ENCODE measurements at regions not wholly inside any gene's neighbourhood (a gene's known extent, or its start where the extent isn't known, plus 50 kb on each side); places are given as distances from the start of the nearest gene placed in this dataset.
A peak's percentile ranks its signal among the peaks of the same experiment; 100 is the strongest.

DNA sequence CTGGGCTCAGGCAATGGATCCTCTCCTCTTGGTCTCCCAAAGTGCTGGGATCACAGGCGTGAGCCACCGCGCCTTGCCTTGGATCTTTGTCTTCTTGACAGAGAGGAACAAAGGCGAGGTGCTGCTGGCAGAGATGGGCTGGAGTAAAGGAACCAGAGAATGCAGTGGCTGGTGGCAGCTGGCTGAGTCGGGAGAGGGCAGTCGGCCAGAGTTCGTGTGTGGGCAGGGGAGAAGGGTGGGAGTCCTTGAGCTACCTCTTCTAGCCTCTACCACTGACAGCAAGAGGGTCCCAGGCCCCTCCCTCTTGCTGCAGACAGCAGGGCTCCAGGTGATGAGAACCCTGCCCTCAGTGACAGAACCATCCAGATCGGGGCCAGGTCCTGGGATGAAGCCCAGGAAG is 86.2 kb upstream of the LINC01488 start:
- H3K27me3 Mint-ChIP-seq = peaks cover 12% of the 10 kb centered on the region
- ATAC-seq (no peak), DNase-seq (no peak)
- H3K27ac Mint-ChIP-seq = no peak overlapping the region
- no peaks in the 10 kb centered on the region for H3K9me3 ChIP-seq (ENCODE audit: control insufficient read depth, low read length, poor library complexity, severe bottlenecking)
- peaks cover 3% of the 10 kb centered on the region for H3K4me1 Mint-ChIP-seq
- no peak overlapping the region for H3K4me3 Mint-ChIP-seq
- H3K36me3 Mint-ChIP-seq (ENCODE audit: low read depth) = peaks cover 2% of the 10 kb centered on the region

DNA sequence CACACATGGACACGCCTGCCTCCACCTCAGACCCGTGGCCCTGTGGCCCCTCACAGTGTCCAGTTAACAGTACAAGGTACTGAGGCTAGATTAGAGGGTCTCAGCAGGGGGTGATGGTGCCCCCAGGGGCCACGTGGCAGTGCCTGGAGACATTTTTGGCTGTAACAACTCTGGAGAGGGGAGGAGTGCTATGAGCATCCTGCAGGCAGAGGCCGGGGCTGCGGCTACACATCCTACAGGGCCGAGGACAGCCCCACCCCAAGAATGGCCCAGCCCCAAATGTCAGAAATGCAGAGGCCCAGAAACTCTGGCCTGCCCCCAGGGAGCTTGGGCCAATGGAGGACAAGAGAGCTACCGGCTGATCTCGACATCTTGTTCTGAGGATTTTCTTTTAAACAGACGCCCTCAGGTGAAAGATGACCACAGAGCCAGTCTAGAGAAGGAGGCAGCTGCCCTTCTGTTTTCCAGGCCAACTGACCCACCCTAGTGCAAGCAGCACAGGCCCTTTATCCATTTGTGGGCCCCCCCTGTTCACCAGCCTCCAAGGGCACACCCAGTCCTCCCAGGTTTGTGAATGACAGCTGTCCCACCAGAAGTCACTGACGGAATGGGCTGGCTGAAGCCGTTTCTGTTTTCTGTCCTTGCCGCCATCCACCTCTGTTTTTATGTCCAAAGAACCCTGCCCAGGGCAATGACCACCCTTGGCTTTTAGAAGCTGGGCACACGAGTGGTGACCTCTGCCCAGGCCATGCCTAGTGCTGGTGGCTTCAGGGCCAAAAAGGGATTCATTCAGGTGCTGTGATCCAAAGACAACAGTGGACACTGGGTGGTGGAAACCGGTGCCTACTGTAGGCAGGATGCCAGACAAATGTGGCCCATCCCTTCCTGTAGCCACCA is 85.2 kb upstream of the LINC01488 start:
- Mint-ChIP-seq H3K4me1 (peaks cover 3% of the 10 kb centered on the region), H3K27me3 (peaks cover 7% of the 10 kb centered on the region), H3K36me3 (ENCODE audit: low read depth) (peaks cover 2% of the 10 kb centered on the region), H3K27ac (no peak overlapping the region), H3K4me3 (no peak overlapping the region)
- ATAC-seq (no peak), DNase-seq (no peak)
- H3K9me3 ChIP-seq (ENCODE audit: control insufficient read depth, low read length, poor library complexity, severe bottlenecking) = no peaks in the 10 kb centered on the region

- Mint-ChIP-seq H3K4me1 (peaks cover 3% of the 10 kb centered on the region), H3K27ac (no peak overlapping the region), H3K36me3 (ENCODE audit: low read depth) (peaks cover 4% of the 10 kb centered on the region), H3K27me3 (peaks cover 7% of the 10 kb centered on the region), H3K4me3 (no peak overlapping the region)
- no peaks in the 10 kb centered on the region for H3K9me3 ChIP-seq (ENCODE audit: control insufficient read depth, low read length, poor library complexity, severe bottlenecking)
- DNase-seq (no peak), ATAC-seq (no peak)
Observed at GRCh38 chr11:69396948-69397307, 84.5 kb upstream of the LINC01488 start.

DNA sequence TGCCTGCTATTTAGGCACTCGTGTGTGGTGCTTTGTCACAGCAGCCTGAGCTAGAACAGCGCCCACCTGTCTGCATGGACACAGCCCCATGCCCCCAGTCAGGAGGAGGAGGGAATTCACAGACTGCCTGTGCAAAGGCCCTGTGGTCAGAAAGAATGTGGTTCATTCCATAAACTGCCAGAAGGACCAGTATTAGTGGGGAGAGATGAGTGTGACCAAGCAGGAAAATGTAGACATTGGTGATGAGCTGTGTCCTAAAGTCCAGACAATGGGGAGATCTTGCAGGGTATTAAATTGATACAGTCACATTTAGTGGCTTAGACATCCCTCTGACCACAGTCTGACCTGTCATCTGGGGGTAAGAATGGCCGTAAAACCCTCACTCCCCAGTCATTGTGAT is 83.7 kb upstream of the LINC01488 start:
- ATAC-seq (no peak), DNase-seq (no peak)

DNA sequence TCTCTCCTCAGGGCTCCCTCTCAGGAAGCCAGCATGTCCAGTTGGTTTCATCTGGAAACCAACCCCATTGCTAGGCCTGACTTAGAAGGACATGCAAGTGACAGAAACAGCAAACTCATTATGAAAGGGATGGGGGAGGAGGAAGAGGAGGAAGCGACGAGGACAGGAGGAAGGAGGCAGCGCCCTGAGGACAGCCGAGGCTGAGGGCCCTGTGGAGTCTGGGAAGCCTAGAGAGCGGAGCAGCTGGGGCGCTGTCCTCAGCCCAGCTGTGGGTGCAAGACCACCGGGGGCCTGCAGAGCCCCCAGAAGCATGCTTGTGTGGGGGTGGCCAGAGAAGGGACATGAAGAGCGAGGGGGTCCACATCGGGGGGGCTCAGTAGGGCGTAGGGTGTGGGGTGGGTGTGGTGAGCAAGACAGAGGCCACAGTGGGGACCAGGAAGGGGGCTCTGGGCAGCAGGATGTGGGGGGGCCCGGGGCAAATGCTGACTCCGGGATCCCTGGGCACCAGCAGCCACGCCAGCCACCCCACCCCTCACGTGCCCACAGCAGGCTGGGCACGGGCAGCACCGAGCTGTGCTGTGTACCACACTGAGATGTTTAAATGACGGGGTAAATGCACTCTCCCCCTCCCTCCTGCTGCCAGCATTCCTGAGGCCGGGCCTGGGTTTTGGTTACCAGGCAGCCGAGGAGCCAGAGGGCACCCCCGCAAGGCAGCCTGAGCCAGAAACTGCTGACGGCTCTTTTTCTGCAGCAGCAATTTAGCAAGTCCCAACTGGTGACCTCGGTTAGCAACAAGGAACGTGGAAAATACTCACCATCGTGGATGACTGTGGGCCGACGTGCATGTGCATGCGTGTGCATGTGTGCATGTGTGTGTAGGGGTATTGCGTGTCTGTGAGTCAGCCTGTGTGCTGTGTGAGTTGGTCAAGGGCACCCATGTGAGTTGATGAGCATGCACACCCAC is 82.7 kb upstream of the LINC01488 start:
- Mint-ChIP-seq H3K4me1 (no peaks in the 10 kb centered on the region), H3K36me3 (ENCODE audit: low read depth) (peaks cover 2% of the 10 kb centered on the region), H3K27ac (no peak overlapping the region), H3K27me3 (no peaks in the 10 kb centered on the region), H3K4me3 (no peak overlapping the region)
- no peaks in the 10 kb centered on the region for H3K9me3 ChIP-seq (ENCODE audit: control insufficient read depth, low read length, poor library complexity, severe bottlenecking)
- ATAC-seq (no peak), DNase-seq (no peak)

More for the DNA sequence above, 83.7 kb upstream of the LINC01488 start:
- no peaks in the 10 kb centered on the region for H3K9me3 ChIP-seq (ENCODE audit: control insufficient read depth, low read length, poor library complexity, severe bottlenecking)
- Mint-ChIP-seq H3K27ac (no peak overlapping the region), H3K4me1 (peaks cover 3% of the 10 kb centered on the region), H3K27me3 (peaks cover 5% of the 10 kb centered on the region), H3K4me3 (no peak overlapping the region), H3K36me3 (ENCODE audit: low read depth) (peaks cover 4% of the 10 kb centered on the region)

- Mint-ChIP-seq H3K4me1 (no peaks in the 10 kb centered on the region), H3K36me3 (ENCODE audit: low read depth) (peaks cover 2% of the 10 kb centered on the region), H3K27ac (no peak overlapping the region), H3K4me3 (peak overlapping the region; percentile 9), H3K27me3 (no peaks in the 10 kb centered on the region)
- no peaks in the 10 kb centered on the region for H3K9me3 ChIP-seq (ENCODE audit: control insufficient read depth, low read length, poor library complexity, severe bottlenecking)
- DNase-seq (no peak), ATAC-seq (no peak)
Observed at GRCh38 chr11:69400140-69400539, 81.3 kb upstream of the LINC01488 start.

- Mint-ChIP-seq H3K4me1 (no peaks in the 10 kb centered on the region), H3K4me3 (no peak overlapping the region), H3K27me3 (no peaks in the 10 kb centered on the region), H3K36me3 (ENCODE audit: low read depth) (peaks cover 2% of the 10 kb centered on the region), H3K27ac (no peak overlapping the region)
- H3K9me3 ChIP-seq (ENCODE audit: control insufficient read depth, low read length, poor library complexity, severe bottlenecking) = no peaks in the 10 kb centered on the region
- DNase-seq = no peak
- no peak for ATAC-seq
Observed at GRCh38 chr11:69400771-69401590, 80.5 kb upstream of the LINC01488 start.

DNA sequence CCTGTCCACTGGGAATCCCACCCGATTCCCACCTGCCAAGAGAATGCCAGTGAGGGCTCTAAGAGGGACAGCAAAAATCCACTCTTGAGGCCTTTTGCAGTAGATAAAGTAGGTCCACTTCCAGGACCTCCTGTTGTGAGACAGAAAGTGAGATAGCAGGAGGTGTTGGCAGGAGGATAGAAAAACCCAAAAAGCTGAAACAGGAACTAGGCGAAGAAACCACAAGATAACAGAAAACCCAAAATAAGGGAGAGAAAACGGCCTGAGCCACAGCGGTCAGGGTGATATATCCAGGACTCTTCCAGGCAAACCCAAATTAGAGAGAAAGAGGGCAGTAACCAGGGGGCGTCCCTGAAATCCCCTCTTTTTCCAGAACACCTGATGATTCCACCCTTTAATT is 79.7 kb upstream of the LINC01488 start:
- ATAC-seq (no peak), DNase-seq (no peak)
- no peaks in the 10 kb centered on the region for H3K4me1 Mint-ChIP-seq
- H3K4me3 Mint-ChIP-seq = no peak overlapping the region
- H3K27me3 Mint-ChIP-seq = no peaks in the 10 kb centered on the region
- no peaks in the 10 kb centered on the region for H3K9me3 ChIP-seq (ENCODE audit: control insufficient read depth, low read length, poor library complexity, severe bottlenecking)
- H3K36me3 Mint-ChIP-seq (ENCODE audit: low read depth) = peaks cover 2% of the 10 kb centered on the region
- H3K27ac Mint-ChIP-seq = no peak overlapping the region

DNA sequence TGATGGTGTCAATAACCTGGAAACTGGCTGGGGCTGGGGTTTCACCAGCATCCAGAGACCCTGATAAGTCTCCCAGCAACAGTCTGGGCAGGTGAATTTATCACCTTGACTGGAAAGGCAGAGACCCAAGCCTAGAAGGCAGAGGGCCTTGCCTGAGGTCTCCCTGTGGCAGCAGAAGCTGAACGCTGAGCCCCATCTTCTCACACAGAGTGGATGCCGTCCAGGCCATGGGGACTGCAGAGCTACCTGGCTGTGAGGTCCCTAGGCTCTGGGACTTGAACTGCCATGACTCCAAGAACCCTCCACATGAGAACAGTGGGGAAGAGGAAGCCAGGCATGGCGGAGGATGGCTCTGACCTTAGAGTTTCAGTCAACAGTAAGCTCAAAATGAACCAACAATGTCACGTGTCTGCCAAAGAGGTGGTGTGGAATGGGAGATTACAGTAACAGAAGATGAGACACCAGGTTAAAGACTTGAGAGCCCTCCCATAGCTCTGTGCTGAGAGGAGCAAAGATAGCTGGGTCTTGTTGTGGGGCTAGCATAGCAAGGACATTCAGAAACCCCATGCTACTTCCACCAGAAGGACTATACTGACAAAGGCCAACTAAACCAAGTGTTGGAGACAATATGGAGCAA is 79.1 kb upstream of the LINC01488 start:
- H3K4me3 Mint-ChIP-seq = no peak overlapping the region
- ATAC-seq (no peak), DNase-seq (no peak)
- peaks cover 2% of the 10 kb centered on the region for H3K36me3 Mint-ChIP-seq (ENCODE audit: low read depth)
- H3K9me3 ChIP-seq (ENCODE audit: control insufficient read depth, low read length, poor library complexity, severe bottlenecking) = no peaks in the 10 kb centered on the region
- no peaks in the 10 kb centered on the region for H3K4me1 Mint-ChIP-seq
- H3K27me3 Mint-ChIP-seq = no peaks in the 10 kb centered on the region
- H3K27ac Mint-ChIP-seq = no peak overlapping the region

GRCh38 chr11:69403556-69404215 is 77.8 kb upstream of the LINC01488 start:
- H3K4me1 Mint-ChIP-seq = no peaks in the 10 kb centered on the region
- no peak overlapping the region for H3K4me3 Mint-ChIP-seq
- H3K27me3 Mint-ChIP-seq = peaks cover 8% of the 10 kb centered on the region

GRCh38 chr11:69406060-69406459 is 75.4 kb upstream of the LINC01488 start:
- no peaks in the 10 kb centered on the region for H3K9me3 ChIP-seq (ENCODE audit: control insufficient read depth, low read length, poor library complexity, severe bottlenecking)
- H3K27me3 Mint-ChIP-seq = peaks cover 11% of the 10 kb centered on the region
- H3K36me3 Mint-ChIP-seq (ENCODE audit: low read depth) = peaks cover 2% of the 10 kb centered on the region
- no peak overlapping the region for H3K27ac Mint-ChIP-seq
- no peak overlapping the region for H3K4me3 Mint-ChIP-seq
- no peak for DNase-seq
- no peak for ATAC-seq
- peaks cover 4% of the 10 kb centered on the region for H3K4me1 Mint-ChIP-seq

More at GRCh38 chr11:69403556-69404215, 77.8 kb upstream of the LINC01488 start:
- Mint-ChIP-seq H3K36me3 (ENCODE audit: low read depth) (peaks cover 2% of the 10 kb centered on the region), H3K27ac (no peak overlapping the region)
- H3K9me3 ChIP-seq (ENCODE audit: control insufficient read depth, low read length, poor library complexity, severe bottlenecking) = no peaks in the 10 kb centered on the region
- no peak for ATAC-seq
- DNase-seq = no peak

Data from T-helper 17 cell (primary cell).